ENCODE measurements at regions not wholly inside any gene's neighbourhood (a gene's known extent, or its start where the extent isn't known, plus 50 kb on each side); places are given as distances from the start of the nearest gene placed in this dataset.
"Not testable (repeated sequence)": the region's sequence is repeated elsewhere in the genome, so short reads cannot be mapped to it uniquely, and the experiment has no call there.

DNA sequence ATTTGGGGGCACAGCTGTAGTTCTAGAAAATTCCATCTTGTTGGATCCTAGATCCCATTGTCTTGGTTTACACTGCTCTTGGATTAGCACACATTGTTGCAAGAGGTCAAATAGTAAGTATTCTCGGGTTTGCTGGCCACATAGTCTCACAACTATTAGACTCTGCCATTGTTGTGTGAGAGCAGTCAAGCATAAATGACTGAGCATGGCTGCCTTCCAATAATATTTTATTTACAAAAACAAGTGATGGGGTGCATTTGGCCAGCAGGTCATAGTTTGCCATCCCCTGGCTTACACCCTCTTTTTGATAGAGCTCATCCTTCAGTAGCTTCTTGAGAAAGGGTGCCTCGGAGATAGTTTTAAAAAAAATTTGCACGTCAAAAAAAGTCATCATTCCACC, 77.9 kb upstream of the ALX4 start:
- in situ Hi-C loops (cut with HindIII; ENCODE audit: low sequenced_read_pairs): no loop called here

DNA sequence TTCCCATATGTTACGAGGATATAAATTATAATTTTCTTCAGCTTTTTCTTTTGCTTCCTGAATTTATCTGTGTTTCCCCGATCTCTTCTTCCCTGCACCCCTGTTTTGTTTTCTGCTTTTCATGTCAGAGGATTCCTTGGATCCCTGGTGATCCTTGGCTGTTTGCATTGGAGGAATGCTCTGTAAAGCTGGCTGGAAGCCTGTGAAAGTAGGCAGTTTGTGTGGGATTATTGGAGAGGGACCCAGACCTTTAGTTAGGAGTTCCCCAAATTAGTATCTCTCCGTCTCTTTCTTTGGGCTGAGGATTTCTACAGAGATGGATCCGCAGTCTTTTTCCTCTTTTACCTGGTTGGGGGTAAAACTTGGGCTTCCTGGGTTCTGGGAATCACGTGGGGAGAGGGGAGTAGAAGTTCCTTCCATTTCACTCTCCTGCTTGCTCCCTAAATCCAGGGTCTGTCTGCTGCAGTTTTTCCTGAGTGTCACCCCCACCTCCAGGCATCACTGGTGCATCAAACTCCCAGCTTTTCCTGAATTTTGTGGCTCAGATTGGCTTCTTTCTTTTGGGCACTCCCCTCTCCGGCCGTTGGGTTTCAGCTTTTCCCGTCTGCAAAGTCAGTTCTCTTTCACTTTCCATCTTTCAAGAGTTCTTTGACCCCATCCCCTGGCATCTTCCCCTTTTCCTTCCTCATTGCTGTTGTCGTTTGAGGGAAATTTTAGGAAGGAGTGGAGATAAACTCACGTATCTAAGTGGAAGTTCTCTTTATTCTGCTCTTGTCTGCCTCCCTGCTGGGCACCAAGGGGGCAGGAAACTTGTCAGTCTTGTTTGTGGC, 79.1 kb upstream of the ALX4 start:
- in situ Hi-C loops (cut with HindIII; ENCODE audit: low sequenced_read_pairs): no loop called here

DNA sequence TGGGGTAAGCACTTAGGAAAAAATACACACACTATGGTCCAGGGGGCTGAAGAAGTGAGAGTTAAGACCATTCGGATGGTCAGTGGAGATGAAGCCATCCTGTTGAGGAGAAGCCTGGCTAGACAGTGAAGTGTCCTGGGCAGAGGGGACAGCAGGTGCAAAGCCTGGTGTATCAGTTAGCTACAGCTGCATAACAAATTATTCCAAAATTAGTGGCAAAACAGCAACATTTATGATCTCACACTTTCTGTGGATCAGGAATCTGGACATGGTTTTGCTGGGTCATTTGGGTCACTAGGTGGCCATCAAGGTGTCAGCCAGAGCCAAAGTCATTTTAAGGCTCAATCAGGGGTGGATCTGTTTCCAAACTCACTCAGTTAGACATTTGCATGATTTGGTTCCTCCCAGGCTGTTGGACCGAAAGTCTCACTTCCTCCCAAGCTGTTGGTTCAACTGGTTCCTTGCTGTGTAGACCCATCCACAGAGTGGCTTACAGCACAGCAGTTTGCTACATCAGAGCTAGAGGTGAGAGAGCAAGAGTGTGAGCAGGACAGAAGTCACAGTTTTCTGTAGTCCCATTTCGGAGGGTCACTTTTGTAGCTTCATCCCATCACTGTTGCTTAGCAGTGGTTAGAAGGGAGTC, 80.1 kb upstream of the ALX4 start:
- in situ Hi-C loops (cut with HindIII; ENCODE audit: low sequenced_read_pairs): no loop called here

DNA sequence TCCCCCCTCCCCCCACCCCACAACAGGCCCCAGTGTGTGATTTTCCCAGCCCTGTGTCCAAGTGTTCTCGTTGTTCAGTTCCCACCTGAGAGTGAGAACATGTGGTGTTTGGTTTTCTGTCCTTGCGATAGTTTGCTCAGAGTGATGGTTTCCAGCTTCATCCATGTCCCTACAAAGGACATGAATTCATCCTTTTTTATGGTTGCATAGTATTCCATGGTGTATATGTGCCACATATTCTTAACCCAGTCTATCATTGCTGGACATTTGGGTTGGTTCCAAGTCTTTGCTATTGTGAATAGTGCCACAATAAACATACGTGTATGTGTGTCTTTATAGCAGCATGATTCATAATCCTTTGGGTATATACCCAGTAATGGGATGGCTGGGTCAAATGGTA, 81.1 kb upstream of the ALX4 start:
- in situ Hi-C loops (cut with HindIII; ENCODE audit: low sequenced_read_pairs): not testable (repeated sequence)

DNA sequence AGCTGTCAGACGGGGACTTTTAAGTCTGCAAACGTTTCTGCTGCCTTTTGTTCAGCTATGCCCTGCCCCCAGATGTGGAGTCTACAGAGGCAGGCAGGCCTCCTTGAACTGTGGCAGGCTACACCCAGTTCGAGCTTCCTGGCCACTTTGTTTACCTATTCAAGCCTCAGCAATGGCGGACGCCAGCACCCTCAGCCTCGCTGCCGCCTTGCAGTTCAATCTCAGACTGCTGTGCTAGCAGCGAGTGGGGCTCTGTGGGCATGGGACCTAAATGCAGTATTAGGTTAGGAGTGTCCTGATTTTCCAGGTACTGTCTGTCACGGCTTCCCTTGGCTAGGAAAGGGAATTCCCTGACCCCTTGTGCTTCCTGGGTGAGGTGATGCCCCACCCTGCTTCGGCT, 86.8 kb upstream of the ALX4 start:
- in situ Hi-C loops (cut with HindIII; ENCODE audit: low sequenced_read_pairs): not testable (repeated sequence)

DNA sequence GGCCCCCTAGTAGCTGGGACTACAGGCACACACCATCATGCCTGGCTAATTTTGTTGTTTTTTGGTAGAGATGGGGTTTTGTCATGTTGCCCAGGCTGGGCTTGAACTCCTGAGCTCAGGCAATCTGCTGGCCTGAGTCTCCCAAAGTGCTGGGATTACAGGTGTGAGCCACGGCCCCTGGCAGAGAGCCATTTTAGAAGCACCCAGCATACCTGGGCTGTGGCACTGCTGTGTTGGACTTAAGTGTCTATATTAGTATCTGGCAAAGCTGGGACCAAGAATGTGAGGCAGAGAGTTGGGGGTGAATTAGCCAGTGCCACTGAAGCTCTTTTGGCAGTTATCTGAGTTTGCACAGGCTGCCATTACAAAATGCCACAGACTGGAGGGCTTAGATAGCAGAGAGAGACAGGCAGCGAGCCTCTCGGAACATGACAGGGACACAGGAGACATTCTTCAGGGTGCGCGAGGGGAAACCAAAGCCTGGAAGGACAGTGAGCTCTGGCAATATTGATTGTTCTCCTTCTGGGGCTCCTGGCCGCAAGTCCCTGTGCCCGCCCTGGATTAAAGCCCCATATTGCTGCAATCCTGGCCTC, 87.7 kb upstream of the ALX4 start:
- in situ Hi-C loops (cut with HindIII; ENCODE audit: low sequenced_read_pairs): no loop called here

DNA sequence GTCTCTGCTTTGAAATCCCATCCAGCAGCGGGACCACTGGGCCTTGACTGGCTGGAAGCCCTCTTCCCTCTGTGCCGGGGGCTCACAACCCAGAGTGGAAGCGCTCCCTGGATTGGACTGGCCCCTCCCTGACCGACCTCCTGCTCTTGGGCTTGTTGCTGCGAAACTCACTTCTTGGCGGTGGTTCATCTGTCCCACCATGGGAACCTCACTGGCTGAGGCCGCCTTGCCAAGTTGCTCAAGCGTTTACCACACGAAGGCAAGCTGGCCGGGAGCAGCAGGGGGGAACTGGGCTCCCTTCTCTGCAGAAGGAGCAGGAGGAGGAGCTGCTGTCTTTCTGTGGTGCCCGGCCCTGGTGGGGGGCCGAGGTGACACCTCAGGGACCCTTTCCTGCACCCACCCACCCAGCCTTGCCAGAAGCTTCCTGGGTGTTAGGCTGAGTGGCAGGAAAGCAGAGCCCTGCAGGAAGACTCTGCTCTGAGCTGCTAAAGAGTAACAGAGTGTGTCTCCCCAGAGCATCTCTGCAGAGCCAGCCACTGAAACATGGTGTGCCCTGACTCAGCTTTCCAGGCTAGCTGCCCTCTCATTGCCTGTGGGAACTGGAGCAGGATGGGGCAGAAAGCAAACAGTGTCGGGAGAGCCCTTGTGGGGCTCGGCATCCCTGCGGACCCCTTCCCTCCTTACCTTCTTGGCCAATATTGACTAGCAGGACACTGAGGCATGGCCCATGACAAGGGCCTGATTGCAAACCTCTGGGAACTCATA, 88.5 kb upstream of the ALX4 start:
- in situ Hi-C loops (cut with HindIII; ENCODE audit: low sequenced_read_pairs): no loop called here

DNA sequence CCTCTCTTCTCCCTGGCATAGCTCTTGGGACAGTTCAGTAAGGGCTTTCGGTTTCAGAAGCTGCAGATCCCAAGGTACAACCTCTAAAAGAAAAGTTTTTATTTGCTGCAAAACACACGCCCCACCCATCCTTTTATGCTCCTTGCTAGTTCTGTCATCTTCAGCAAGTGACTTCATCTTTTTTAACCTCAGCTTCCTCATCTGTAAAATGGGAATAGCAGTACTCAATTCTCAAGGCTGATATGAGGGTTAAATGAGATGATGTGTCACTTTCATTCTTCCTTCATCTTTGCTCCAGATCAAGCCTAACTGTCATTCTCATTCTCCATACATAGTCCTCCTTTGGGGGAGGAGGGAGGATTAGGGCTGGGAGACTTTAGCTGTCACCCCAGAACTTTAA, 90.0 kb upstream of the ALX4 start:
- in situ Hi-C loops (cut with HindIII; ENCODE audit: low sequenced_read_pairs): loop anchor here (25.0 kb wide), 1 partner anchor 112 kb away; no protein-coding TSS in a partner anchor

DNA sequence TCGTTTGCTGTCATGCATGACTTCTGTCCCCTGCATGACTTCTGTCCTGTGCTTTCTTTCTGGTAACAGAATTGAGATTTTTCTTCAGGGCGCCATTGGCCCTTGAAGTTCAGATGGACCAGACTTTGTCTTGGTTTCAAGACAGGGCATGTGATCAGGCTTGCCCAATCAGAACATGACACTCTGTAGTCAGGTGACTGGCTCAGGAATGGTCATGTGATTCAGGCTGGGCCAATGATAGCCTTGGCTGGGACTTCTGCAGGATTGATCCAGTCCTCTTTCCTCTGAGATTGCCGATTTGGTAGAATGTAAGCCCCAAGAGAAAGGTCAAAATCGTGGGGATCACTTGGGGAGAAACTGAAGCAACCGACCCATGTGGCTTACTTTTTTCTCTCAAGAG, 90.5 kb upstream of the ALX4 start:
- in situ Hi-C loops (cut with HindIII; ENCODE audit: low sequenced_read_pairs): loop anchor here (25.0 kb wide), 1 partner anchor 112 kb away; no protein-coding TSS in a partner anchor

DNA sequence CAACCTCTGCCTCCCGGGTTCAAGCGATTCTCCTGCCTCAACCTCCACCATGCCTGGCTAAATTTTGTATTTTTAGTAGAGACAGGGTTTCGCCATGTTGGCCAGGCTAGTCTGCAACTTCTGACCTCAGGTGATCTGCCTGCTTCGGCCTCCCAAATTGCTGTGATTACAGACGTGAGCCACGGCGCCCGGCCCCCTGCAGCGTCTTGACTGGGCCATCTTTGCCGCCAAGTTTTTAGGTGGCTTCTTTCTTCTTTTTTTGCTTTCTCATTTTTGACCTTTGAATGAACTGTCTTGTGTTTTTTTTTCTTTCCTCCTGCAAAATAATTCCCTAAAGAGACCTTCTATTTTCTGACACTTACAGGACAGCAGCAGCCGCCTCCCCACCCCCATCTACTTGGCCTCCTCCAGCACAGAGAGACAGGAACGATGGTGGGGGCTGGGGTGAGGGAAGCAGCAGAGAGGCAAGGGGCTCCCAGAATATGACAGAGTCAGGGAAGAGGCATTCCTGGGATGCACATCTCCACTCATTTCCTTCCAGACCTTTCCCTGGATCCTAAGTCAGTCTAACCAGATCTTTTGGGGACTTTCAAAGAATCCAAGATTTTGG, 92.6 kb upstream of the ALX4 start:
- in situ Hi-C loops (cut with HindIII; ENCODE audit: low sequenced_read_pairs): loop anchor here (25.0 kb wide), 1 partner anchor 110 kb away; no protein-coding TSS in a partner anchor

DNA sequence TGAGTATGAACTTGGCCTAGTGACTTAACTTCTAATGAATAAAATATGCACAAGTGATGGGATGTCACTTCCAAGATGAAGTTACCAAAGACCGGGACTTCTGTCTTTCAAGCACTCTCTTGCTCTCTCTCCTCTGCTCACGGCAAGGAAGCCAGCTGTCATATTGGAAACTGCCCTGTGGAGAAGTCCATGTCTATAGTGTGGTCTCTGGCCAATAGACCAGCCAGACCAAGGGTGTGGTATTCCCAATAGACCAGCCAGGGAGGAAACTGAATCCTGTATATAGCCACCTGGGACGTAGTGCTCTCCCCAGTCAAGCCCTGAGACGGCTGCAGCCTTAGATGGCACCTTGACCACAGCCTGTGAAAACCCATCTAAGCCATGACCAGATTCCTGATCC, 93.2 kb upstream of the ALX4 start:
- in situ Hi-C loops (cut with HindIII; ENCODE audit: low sequenced_read_pairs): loop anchor here (25.0 kb wide), 1 partner anchor 109 kb away; no protein-coding TSS in a partner anchor

DNA sequence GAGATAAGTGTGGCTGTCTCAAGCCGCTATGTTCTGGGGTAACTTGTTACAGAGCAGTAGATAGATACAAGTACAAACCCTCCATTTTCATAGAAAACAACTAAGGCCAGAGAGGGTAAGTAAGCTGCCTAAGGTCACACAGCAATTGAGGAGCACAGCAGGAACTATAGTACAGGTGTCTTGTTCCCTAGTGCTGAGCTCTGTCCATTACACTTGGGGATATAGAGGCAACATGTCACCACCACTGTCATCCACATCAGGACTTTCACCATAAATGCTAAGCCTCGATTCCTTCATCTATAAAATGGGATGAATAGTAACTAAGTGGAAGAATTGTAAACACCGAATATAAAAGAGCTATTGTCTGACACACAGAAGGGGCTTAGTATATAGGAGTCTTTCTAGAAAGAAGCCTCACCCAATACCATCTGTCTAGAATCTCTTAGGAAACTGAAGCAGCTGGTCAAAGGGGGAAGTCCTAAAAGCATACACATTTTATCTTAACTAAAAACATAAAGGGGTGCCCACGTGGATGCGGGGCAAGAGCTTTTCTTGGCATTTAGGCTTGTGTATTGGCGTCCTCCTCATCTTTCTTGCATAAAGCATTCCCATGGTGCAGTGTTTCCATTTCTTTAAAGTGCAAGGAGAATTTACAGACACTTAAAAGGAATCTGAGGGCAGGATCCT, 93.8 kb upstream of the ALX4 start:
- in situ Hi-C loops (cut with HindIII; ENCODE audit: low sequenced_read_pairs): loop anchor here (25.0 kb wide), 1 partner anchor 109 kb away; no protein-coding TSS in a partner anchor

DNA sequence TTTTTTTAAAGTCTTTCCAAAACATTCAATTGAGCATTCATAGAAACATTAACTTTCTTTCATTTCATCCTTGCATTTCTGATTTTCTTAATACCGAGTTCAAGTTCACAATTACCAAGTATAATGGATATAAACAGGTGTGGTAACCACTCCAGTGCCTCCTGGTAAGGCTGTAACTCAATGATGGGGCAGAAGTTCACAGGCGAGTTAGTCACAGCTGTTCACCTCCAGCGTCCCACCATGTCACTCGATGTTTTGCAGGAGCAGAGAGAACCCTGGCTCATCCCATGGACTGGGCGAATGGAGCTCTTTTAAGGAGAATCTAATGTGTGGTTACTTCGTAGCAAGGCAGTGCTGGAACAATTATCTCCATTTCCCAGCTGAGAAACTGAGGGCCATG, 94.4 kb upstream of the ALX4 start:
- in situ Hi-C loops (cut with HindIII; ENCODE audit: low sequenced_read_pairs): loop anchor here (25.0 kb wide), 1 partner anchor 108 kb away; no protein-coding TSS in a partner anchor

DNA sequence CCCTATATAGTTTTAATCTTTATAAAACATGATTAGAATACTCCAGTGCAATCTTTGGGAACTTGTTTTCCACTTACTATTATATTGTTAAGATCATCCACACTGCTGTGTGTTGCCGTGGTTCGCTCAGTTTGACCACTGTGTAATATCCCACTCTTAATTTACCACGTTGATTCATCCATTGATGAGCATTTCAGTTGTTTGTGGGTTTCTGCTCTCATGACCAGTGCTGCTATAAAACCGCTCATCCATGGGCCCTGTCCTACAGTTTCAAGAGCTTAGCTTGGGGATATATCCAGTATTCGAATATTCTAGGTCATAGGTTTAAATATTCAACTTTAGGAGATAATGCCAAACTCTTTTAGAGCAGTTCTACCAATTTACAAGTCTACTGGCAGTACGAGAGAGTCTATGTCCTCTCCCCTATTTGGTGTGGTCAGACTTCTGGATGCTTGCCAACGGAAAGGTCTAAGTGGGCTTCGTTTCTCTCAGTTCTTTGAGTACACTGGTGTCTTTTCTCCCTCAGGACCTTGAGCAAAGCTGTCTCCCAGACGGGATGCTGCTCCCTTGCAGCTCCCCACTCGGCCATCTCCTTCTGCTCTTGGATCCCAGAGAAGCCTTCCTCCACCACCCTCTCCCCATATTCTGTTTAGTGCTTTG, 94.9 kb upstream of the ALX4 start:
- in situ Hi-C loops (cut with HindIII; ENCODE audit: low sequenced_read_pairs): loop anchor here (25.0 kb wide), 1 partner anchor 107 kb away; no protein-coding TSS in a partner anchor

DNA sequence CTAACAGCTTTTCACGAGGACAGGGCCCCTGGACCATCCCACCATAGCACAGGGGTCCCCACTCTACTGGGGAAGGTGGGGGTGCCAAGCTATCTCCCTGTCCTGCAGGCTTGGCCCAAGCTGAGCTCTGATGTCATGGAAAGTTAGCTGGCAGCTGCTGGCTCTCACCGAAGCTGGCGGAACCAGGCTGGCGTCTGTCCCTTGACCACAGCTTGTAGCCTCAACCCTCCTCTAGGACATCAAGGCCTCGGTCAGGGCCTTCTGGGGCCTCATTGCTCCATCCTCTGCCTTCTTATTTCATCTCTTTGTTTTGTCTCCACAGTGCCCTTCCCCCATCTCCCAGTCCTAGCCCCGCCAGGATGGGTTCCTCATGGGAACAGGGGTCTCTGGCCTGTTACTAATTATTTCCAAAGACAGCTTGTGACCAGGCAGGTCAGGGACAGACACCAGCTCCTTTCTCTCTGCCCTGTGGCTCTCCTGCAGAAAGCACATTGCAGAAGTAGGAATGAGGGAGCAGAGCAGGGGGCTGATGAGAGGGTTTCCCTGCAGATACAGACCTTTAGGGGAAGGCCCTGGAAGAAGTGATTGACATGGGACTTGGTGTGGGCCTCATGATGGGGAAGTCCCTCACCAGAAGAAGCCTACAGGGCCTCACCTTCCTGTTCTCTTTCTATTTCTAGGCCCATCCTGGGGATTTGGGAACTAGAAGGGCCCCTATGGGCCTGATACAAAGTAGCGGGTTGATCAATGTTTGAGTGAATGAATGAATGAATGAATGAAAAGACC, 97.5 kb upstream of the ALX4 start:
- in situ Hi-C loops (cut with HindIII; ENCODE audit: low sequenced_read_pairs): loop anchor here (25.0 kb wide), 1 partner anchor 105 kb away; no protein-coding TSS in a partner anchor

DNA sequence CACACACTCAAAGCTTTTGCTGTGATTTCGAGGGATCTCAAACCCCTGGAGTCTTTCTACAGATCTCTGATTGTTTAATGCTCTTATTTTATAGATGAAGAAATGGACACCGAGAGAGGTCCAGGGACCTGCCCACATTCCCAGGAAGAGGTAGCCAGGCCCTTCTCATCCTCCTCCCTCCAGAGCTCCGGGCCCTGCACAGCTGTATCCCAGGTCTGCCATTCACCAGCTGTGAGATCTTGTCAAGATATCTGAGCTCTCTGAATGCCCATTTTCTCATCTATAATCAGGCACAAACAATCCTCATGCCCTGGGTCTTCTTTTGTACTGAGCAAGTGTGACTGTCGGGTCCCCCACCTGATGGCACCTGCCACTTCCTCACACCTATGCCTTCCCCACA, 98.2 kb upstream of the ALX4 start:
- in situ Hi-C loops (cut with HindIII; ENCODE audit: low sequenced_read_pairs): loop anchor here (25.0 kb wide), 1 partner anchor 104 kb away; no protein-coding TSS in a partner anchor

DNA sequence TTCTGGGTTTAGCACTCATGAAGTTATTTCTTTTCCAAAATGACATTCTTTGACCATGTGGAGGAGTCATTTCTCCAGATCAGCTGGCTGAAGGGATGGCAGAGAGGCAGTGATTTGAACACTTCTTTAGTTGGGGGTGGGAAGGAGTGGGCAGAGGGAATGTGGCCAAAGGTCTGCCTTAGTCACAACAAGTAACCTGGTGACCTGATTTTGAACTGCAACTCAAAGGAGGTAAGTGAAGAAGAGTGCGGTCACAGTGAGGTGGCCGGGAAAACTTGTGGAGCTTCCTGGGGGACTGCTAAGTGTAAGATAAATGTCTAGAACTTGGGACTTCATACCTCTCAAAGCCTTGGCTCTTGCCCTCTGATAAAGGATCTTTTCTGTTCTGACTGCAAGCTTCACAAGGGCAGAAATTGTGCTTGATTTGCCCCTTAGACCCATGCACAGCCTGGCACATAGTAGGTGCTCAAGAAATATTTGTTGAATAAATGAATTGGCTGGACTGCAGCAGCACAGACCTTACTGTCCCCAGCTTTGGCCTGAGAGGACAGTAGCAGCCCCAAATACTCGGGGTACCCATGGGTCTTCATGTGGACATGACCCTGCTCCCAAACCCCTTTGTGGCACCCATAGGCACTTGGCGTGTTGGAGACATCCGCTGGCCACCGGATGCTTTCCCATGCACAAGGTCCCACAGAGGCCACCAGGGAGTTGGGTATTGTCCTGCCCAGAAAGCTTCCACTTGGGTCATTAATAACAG, 99.0 kb upstream of the ALX4 start:
- in situ Hi-C loops (cut with HindIII; ENCODE audit: low sequenced_read_pairs): loop anchor here (25.0 kb wide), 1 partner anchor 103 kb away; no protein-coding TSS in a partner anchor
